ENCODE measurements at regions not wholly inside any gene's neighbourhood (a gene's known extent, or its start where the extent isn't known, plus 50 kb on each side); places are given as distances from the start of the nearest gene placed in this dataset.
"Not testable (repeated sequence)": the region's sequence is repeated elsewhere in the genome, so short reads cannot be mapped to it uniquely, and the experiment has no call there.

GRCh38 chr17:14532242-14532641, 231.4 kb downstream of the HS3ST3B1 start:
- H3K27me3 ChIP-seq (replicated peaks in 1 of 4; ENCODE audit: control insufficient read depth in 3 of 4, extremely low read depth in 1 of 4, insufficient read depth in 3 of 4, low read length in 3 of 4); H4K20me1 ChIP-seq (replicated peaks in 1 of 2; ENCODE audit: control insufficient read depth in 1 of 2, insufficient read depth in 2 of 2, low read length in 2 of 2); H3K4me1 ChIP-seq (replicated peaks in 1 of 4; ENCODE audit: control insufficient read depth in 3 of 4, insufficient read depth in 4 of 4, low read length in 3 of 4); H3K14ac ChIP-seq (ENCODE audit: insufficient read length); H4K5ac ChIP-seq (ENCODE audit: insufficient read length, low read depth, low read length); H3K4me2 ChIP-seq (ENCODE audit: insufficient read depth in 1 of 2, low read depth in 2 of 2, low read length in 2 of 2); POLR2A ChIA-PET (ENCODE audit: partially characterized antibody); H3K79me2 ChIP-seq (ENCODE audit: control insufficient read depth in 1 of 2, insufficient read depth in 2 of 2, low read length in 2 of 2); DNase-seq (ENCODE audit: low read depth in 1 of 2, low spot score in 2 of 2); H3K23me2 ChIP-seq (ENCODE audit: low read depth, low read length); H4K91ac ChIP-seq (replicated peaks; ENCODE audit: insufficient read length, low read length); H2BK12ac ChIP-seq (ENCODE audit: low read depth, low read length); FAIRE-seq; H3K56ac ChIP-seq (replicated peaks; ENCODE audit: insufficient read length, low read depth, low read length); H3K36me3 ChIP-seq (ENCODE audit: control insufficient read depth in 2 of 4, insufficient read depth in 4 of 4, low read length in 3 of 4); H2AFZ ChIP-seq (ENCODE audit: low read length); H2AK5ac ChIP-seq (ENCODE audit: low read depth, low read length); H3K9ac ChIP-seq (replicated peaks in 1 of 4; ENCODE audit: extremely low read depth in 1 of 4, low read depth in 3 of 4, low read length in 3 of 4); H3K27ac ChIP-seq (ENCODE audit: low read depth, low read length); H3K4me3 ChIP-seq (ENCODE audit: extremely low read depth in 1 of 4, insufficient read depth in 2 of 4, low read depth in 3 of 4, low read length in 4 of 4); H2BK120ac ChIP-seq (replicated peaks; ENCODE audit: low read depth, low read length); H3K4ac ChIP-seq (replicated peaks; ENCODE audit: insufficient read length, low read depth, low read length); H2BK20ac ChIP-seq (ENCODE audit: low read length); H2BK5ac ChIP-seq (ENCODE audit: low read depth, low read length); CTCF ChIA-PET (ENCODE audit: partially characterized antibody); H3K18ac ChIP-seq (ENCODE audit: extremely low read depth, low read length); H2BK15ac ChIP-seq (ENCODE audit: low read length); H3K23ac ChIP-seq (ENCODE audit: insufficient read length); H3K79me1 ChIP-seq (ENCODE audit: low read depth, low read length); H4K8ac ChIP-seq (ENCODE audit: extremely low read depth, insufficient read depth, low read length); H3K9me3 ChIP-seq (ENCODE audit: insufficient read depth in 2 of 2, low read depth in 1 of 2, low read length in 1 of 2): not testable (repeated sequence)
- 90% methylated on average over 3 of the region's 3 CpGs; no CpG with 5 or more reads in 1 of the 2 experiments for WGBS, 2 experiments (ENCODE audit: extremely low coverage in 1 of 2, insufficient coverage in 1 of 2, insufficient read length in 1 of 2, insufficient replicate concordance in 2 of 2, low coverage in 1 of 2, low lambda C conversion rate in 2 of 2, missing lambda C conversion rate in 1 of 2)

Measured in H1 (cell line).